Left kidney (tissue), 1 donor: ENCODE measurements at regions not wholly inside any gene's neighbourhood (a gene's known extent, or its start where the extent isn't known, plus 50 kb on each side); places are given as distances from the start of the nearest gene placed in this dataset.

Experiments
- DNase-seq: peaks from one replicate; pipeline ENCODE4 v3.0.0-alpha.2; 2013

DNA sequence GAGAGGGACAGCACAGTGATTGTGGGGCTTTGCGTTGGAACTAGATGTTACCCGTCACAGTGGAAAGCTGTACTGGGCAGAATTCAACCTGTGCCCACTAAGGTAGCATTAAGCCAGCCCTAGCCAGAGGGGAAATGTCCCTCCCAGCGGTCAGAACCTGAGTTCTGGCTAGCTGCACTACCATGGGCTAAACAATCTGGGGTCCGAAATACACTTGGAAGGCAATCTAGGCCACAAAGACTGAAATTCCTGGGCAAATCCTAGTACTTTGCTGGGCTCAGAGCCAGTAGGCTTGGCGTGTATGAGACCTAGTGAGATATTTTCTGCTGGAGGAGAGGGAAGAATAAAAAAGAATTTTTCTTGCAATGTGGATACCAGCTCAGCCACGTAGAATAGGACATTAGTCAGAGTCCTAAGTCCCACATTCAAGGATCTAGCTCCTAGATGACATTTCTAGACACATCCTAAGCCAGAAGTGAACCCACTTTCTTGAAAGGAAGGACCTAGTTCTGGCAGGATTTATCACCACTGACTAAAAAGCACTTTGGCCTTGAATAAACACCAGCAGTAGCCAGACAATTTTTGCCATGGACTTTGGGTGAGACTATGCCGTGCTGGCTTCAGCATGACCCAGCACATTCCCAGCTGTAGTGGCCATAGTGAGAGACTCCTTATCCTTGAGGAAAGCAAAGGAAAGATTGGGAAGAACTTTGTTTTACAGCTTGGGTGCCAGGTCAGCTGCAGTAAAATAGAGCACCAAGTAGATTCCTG is 618.0 kb downstream of the BRINP1 start:
- DNase-seq, result no peak

DNA sequence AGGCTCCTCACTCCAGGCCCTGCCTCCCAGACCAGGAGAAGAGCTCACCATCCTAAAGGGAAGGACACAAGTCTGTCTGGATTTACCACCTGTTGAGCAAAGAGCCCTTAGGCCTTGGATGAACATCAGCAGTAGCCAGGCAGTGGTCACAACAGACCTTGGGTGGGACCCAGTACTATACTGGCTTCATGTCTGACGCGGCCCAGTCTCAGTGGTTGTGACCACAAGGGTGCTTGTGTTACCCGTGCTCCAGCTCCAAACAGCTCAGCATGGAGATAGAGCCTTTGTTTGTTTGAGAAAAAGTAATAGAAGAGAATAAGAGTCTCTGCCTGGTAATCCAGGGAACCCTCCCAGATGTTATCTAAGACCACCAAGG is 617.4 kb downstream of the BRINP1 start:
- DNase-seq, result no peak

DNA sequence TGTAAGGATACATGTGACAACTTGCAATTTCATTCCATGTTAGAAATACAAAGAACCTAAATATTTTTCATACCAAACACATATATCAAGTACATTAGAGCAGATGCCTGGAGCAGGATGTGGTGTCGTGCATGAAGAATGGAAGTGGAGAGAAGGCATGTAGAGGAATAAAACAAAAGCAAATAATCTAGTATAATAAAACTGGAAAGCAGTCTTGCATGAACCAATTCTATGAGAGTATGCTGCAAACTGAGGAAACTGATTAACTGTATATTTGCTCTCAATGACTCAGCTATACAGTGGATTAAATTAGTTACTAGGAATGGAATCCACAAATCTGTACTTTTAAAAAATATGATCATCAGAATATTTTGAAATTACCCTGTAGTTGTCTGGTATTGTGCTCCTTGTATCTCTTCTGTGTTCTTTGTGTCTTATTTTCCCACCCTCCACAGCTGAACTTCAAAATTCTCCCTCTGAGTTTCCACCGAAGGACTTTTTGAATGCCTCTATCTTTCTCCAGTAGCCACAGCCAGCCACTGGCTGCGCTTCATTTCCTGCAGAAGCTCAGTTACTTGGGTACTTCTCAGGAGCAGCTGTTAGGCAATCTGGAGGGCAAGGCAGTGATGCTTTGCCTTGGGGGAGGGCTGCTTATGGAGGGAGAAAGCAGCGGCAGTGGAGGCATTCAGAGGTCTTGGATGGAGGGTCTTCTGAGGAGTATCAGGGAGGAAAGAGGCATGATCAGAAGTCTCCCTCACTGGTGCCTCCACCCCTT is 608.0 kb downstream of the BRINP1 start:
- no peak for DNase-seq

DNA sequence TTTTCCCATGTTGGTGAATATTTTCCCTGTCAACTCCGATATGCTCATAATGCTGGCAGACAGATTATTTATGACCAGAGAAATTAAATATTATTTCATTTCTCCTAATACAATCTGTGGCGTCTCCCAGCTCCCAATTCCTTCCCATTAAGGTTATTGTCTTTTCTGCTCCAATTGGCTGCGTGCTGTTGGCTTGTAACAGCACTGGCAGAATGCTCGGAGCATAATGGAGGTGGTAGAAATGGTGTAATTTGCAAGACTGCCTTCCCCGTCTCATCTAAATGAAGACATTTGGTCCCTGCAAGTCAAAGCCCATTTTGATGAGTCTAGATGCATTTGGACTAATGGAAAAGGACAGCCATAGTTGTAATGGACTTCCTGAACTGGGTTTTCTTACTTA is 601.7 kb downstream of the BRINP1 start:
- DNase-seq, result no peak

DNA sequence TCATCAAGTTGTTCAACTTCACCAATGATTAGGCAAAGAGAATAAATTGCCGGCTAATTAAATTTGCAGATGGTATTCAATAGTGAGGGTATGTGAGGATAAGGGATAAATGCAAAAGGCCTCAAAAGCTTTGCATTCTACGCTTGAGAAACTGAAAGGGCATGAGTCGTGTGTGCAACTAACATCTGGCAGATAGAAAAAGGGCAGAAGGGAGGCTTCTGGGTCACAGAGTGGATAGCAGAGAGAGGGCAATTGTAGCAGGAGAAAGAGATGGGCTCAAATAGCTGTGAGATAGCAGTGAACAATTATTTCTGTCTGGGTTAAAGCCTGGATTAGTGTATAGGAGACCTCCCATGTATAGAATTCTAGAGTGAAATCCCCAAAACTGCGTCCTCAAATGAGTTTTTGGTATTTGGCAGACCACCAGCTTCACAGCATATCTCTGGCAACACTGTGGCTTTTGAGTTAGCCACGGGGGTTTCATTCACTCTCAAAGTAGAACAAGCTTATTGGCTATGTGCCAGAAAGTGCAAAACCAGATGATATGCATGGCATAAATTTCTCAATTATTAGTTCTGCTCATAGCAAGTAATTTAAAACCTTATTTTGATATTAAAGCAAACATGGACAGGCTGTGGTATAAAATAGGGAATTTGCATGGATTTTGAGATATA is 586.3 kb downstream of the BRINP1 start:
- no peak for DNase-seq

DNA sequence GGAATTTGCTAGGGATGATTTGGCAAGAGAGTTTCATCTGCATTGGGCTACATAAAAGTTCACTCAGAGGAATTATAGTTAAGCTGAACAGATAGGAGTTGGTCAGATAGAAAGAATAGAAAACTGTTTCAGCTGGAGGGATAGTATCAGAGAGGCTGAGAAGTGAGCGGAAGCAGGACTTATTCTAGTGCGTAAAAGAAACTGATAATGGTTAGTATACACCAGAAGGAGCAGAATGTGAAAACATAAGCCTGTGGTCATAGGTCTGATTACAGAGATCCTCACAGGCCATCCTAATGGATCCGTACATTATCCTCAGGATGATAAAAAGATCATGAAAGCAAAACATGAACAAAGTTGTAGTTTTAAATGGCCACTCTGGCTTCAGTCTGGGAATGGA is 585.2 kb downstream of the BRINP1 start:
- DNase-seq, result no peak

DNA sequence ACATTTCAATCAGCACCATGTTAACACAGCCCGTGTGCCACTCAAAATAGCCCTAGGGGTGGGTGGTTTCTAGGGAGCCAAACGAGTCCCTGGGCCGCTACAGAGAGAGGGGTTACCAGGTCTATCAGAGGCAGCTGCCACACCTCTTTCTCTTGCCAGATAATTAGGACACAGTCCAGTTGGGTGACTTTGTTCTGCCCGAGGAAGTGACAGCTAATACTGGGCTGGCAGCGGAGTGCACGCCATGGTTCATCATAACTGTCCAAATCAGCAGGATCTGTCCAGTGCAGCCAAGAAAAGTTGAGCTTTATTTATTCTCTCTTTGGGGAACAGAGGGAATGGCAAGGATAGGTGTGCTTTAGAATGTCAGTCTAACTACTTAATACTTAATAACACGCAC is 583.8 kb downstream of the BRINP1 start:
- DNase-seq, result no peak

DNA sequence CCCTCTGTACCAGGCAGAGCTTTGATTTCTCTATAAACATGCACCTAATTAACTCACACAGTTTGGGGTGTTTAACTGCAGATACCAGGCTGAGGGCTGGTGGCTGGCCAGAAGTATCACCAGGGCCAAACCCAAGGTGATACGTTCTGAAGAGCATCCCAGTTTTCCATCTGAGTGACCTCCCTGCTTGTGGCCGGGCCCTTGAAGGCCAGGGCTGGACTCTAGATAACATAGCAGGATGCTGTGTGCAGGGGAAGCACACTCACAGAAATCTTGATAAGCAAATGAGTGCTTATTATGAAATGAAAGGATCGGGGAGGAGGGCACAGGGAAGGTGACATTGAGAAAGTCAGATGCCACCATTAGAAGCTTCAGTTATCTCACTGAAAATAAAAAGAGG is 582.4 kb downstream of the BRINP1 start:
- no peak for DNase-seq

DNA sequence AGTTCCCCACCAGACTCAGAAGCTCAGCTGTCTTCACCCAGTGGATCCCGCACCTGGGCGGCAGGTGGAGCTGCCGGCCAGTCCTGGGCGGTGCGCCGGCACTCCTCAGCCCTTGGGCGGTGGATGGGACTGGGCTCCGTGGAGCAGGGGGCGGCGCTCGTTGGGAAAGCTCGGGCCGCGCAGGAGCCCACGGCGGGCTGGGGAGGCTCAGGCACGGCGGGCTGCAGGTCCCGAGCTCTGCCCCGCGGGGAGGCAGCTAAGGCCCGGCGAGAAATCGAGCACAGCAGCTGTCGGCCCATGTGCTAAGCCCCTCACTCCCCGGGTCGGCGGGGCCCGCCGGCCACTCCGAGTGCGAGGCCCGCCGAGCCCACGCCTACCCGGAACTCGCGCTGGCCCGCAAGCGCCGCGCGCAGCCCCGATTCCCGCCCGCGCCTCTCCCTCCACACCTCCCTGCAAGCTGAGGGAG is 560.0 kb downstream of the BRINP1 start:
- DNase-seq, result no peak

DNA sequence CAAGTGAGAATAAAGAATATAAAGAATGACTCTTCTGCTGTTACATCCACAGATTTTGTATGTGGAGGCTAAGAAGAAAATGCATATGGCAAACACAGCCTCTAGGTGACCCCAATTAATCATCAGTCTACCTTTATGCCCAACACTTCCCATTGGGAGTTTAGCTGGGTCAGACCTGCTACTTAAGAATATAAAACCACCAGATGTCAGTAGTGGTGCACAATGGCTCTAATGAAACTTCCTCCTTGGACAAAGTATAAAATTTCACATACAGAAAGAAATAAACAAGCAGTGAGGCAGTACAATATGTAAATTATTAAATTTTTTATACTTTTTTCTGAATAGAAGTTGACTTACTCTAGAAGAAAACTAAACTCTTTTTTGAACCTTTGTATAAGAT is 539.9 kb downstream of the BRINP1 start:
- DNase-seq, result peak; percentile 37

DNA sequence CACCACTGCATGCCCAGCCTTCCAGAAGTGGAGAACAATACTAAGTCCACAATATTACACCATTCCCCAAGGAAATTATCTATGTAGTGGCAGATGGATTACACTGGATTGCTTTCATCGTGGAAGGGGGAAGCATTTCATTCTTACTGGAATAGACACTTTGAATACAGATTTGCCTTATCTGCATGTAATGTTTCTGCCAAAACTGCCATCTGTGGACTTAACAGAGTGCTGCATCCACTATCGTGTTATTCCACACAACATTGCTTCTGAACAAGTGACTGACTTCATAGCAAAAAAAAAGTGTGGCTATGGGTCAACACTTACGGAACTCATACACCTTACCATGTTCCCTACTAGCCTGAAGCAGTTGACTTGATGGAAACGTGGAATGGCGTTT is 536.9 kb downstream of the BRINP1 start:
- DNase-seq, result no peak

DNA sequence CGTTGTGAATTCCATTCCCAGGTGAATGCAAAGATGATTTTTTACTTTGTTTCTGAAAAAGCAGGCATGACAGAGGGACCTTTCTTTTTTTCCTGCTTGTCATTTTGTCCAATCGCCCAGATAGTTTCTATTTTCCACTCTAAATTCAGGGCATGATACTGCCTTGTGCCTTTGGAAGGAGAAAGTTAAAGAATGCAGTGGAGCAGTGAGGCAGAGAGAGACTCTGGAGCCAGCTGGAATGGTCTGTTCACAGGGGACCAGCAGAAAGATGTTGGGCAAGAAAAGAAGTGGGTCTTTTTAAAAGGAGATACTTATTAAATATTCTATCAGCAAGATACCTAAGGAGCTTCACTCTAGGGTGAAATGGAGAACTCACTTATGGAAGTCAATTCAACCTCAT is 532.3 kb downstream of the BRINP1 start:
- DNase-seq, result no peak

DNA sequence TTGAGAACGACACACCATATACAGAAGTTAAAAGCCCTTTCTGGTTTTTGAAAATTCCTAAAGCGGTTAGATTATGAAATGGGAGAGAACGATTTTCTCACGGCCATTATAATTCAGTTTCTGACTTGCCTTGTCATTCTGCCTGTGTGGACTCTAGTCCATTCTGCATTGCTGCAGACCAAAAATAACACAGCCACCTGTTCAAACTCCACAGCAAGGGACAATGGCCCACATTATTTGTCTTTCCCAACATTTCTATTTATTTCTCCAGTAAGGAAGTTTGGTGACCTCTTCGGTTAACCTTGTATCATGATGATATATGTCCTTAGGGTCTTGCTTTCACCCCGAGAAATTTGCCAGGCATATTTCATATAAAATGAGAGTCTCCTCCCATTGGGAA is 497.7 kb downstream of the BRINP1 start:
- DNase-seq, result no peak

DNA sequence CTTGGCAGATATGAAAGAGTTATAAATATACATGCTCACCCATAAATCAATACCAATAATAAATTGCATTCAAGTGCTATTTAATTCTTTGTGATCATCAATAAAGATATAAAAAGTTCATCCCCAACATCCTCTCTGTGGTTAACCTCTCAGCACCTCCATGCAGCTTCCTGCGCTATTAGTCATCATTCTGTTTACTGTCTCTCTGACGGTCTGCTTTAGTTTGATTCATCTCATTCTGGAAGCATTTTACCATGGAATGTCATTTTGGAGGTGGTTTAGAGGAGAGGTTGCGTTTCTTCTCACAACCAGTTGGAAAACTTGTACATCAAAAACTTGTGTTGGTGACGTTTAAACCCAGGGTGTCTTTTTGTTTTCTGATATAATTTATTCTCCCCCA is 486.6 kb downstream of the BRINP1 start:
- DNase-seq, result no peak

DNA sequence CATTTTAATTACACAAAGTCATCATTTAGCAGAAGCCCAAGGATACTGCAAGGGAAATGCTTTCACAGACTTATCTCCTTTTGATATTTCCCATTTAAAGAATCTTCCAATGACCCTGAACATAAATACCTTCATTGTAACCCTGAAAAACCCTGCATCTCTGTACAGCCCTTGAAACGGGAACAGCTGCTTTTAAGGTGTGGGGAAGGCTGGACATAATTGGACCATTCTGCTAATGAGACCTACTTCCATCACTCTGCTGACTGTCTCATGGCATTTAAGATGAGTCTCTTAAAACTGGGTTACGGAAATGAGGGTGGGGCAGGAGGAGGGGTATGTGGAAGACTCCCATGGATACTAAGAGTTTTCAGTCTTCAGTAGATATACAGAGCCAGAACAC is 485.8 kb downstream of the BRINP1 start:
- DNase-seq, result no peak

DNA sequence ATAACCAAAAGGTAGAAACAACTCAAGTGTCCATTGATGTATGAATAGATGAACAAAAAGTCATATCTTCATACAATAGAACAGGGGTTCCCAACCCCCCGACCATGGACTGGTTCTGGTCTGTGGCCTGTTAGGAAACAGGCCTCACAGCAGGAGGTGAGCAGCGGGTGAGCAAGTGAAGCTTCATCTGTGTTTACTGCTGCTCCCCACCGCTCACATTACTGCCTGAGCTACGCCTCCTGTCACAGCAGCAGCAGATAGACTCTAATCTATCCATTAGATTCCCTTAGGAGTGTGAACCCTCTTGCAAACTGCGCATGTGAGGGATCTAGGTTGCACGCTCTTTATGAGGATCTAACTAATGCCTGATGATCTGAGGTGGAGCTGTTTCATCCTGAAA is 478.0 kb downstream of the BRINP1 start:
- no peak for DNase-seq

DNA sequence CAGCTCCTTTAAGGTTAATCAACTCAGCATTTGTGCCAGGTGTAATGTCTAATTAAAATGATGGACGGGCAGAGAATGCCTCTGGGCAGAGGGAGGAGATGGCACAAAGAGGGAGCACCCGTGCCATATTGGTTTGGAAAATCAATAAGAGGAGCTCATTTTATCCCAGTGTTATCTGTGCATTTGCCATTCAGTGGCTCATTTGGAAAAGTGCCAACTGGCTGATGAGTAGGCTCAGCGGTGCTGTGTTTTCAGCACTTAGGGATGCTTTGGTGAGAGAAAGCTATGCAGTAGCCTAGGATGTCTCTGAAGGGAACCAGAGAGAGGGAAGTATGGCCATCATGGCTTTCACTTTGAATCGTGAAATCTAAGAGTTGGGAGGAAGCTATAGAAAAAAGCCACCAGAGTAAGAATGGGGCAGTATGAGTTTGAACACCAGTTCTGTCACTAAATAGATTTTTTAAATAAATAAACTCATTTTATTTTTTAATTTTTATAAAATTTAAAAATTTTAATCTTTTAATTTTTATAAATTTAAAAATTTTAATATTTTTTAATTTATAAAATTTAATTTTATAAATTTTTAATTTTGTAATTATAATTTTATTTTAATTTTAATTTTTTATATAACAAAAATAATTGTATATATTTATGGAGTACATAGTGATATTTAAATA is 472.8 kb downstream of the BRINP1 start:
- no peak for DNase-seq

DNA sequence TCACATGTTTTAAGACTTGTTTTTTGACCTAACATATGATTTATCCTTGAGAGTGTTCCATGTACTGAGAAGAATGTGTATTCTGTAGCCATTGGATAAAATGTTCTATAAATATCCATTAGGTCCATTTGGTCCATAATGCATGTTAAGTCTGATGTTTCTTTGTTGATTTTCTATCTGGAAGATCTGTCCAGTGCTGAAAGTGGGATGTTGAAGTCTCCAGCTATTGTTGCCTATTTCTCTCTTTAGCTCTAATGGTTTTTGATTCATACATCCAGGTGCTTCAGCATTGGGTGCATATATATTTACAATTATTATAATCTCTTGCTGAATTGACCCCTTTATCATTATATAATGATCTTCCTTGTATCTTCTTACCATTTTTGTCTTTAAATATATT is 451.1 kb downstream of the BRINP1 start:
- no peak for DNase-seq

DNA sequence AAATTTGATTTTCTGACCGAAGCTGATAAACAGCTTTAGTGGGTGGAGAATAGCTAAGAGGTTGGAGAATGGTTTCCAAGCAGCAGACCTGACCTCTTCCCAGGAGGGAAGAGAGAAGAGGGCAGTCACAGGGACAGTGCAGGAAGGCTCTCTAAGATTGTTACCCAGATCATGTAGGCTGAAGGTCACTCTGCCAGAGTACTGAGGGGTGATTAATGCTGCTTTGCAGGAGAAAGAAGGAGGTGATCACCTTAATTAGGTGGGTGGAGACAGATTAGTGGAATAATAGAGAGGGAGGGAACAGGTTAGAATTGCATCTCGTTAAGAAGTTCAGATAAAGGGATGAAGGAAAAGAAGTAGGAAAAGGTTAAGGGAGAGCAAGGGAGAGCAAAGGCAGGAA is 440.5 kb downstream of the BRINP1 start:
- DNase-seq, result no peak

DNA sequence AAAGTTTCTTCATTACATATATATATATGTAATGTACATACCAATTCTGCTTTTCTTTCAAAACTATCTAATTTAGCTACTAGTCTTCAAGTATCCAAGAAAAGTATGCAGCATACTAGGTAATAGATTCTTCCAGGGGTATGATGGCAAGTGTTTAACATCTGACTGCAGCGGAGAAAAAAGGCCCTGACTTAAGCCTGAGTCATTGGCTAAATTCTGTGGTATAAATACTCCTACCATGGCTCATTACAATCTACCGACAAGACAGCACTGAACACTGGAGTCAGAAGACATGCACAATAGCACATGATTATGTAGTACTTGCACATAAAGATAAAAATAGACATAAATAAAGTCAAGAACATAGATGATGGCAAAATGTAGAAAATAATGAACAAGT is 439.9 kb downstream of the BRINP1 start:
- DNase-seq, result no peak

DNA sequence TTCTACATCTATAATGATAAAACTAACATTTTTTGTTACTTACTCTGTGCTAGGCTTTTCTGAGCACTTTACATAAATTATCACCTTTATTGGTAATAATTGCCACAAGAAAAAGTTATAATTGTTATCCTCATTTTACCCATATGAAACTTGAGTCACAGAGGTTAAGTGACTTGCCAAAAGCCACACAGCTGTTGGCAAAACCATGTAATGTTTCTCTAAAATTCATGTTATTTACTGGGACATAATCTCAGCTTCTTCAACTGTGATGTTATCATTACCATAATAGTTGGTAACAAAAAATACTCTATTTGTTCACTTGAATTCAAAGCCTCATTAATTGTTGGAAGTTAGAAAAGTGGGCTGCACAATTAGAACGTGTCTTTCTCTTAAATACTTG is 437.3 kb downstream of the BRINP1 start:
- DNase-seq, result no peak

DNA sequence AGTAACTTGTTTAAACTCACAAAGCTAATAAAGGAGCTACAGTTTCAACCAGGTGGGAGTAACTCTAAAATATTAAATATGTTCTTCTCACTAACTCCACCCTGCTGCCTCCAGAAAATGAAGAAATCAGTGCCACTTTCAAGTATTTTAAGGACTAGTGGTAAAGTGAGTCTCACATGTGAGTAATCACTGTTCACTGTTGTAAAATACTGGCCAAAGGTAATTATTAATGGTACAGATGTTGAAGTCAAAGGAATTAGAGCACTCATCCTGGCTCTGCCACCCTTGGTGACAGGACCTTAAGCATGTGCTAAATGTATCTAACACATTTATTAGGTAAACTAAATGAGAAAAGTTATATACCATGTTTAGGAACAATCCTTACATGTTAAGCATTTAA is 430.7 kb downstream of the BRINP1 start:
- DNase-seq, result no peak

DNA sequence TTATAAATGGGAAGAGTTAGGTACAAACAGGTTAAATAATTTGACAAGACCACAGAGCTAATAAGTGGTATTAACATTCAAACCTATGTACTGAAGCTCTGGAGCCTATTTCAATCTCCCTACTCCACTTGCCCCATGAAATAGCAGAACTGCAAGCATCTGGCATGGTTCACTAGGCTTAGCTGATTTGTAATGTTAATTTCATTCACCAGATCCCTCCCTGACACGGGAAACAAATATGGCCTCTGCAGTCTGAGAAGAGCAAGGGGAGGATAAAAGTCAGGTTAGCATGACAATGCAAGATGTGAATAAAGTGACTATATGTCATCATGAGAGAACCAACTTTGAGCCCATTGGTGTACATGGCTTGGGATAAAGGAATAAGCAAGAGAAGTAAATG is 428.8 kb downstream of the BRINP1 start:
- DNase-seq, result no peak
